ENCODE measurements at regions not wholly inside any gene's neighbourhood (a gene's known extent, or its start where the extent isn't known, plus 50 kb on each side); places are given as distances from the start of the nearest gene placed in this dataset.

DNA sequence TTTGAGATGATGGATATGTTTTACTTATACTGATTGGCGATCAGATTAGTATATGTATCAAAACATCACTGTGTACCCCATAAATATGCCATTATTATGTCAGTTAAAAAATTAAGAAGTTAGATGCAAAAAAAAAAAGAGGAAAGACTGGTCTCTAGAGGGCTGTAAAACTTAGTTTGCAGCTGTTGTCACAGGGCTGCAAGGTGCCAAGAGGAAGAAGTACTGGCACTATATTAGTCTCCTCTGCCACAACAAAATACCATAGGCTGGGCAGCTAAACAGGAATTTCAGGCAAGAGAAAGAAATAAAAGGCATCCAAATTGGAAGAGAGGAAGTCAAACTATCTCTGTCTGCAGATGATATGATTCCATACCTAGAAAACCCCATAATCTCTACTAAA lies 177.8 kb upstream of the PLPP4 start:
- no peak overlapping the region for H3K4me3 ChIP-seq (IDR thresholded peaks at IDR 0.05; ENCODE audit: insufficient read depth, low read depth, low read length)
- no peak overlapping the region for H3K27ac ChIP-seq
- H3K4me1 ChIP-seq (ENCODE audit: low read depth, poor library complexity, severe bottlenecking) = no peaks in the 10 kb centered on the region
- no peaks in the 10 kb centered on the region for H3K36me3 ChIP-seq (ENCODE audit: insufficient read depth)
- no peaks in the 10 kb centered on the region for H3K79me2 ChIP-seq (ENCODE audit: insufficient read depth, low read depth)
- no peak overlapping the region for H3K4me2 ChIP-seq
- no peak overlapping the region for H3K9ac ChIP-seq
- no peak overlapping the region for H2AFZ ChIP-seq (ENCODE audit: low read depth)
- no peak for TF ChIP-seq CTCF (conservative IDR thresholded peaks at IDR 0.05; ENCODE audit: low read depth, low read length)
- H3K27me3 ChIP-seq (ENCODE audit: insufficient read depth, low read depth) = no peaks in the 10 kb centered on the region
- H4K20me1 ChIP-seq (ENCODE audit: insufficient read depth) = no peaks in the 10 kb centered on the region

GRCh38 chr10:120282421-120282820 lies 174.6 kb upstream of the PLPP4 start:
- H3K36me3 ChIP-seq (ENCODE audit: insufficient read depth) = no peaks in the 10 kb centered on the region
- no peak overlapping the region for H3K27ac ChIP-seq
- H3K4me1 ChIP-seq (ENCODE audit: low read depth, poor library complexity, severe bottlenecking) = no peaks in the 10 kb centered on the region
- H3K4me3 ChIP-seq (IDR thresholded peaks at IDR 0.05; ENCODE audit: insufficient read depth, low read depth, low read length) = no peak overlapping the region
- no peaks in the 10 kb centered on the region for H4K20me1 ChIP-seq (ENCODE audit: insufficient read depth)
- TF ChIP-seq CTCF (conservative IDR thresholded peaks at IDR 0.05; ENCODE audit: low read depth, low read length) = no peak
- H2AFZ ChIP-seq (ENCODE audit: low read depth) = no peak overlapping the region
- no peaks in the 10 kb centered on the region for H3K27me3 ChIP-seq (ENCODE audit: insufficient read depth, low read depth)
- no peak overlapping the region for H3K4me2 ChIP-seq
- H3K9ac ChIP-seq = no peak overlapping the region
- H3K79me2 ChIP-seq (ENCODE audit: insufficient read depth, low read depth) = no peaks in the 10 kb centered on the region

DNA sequence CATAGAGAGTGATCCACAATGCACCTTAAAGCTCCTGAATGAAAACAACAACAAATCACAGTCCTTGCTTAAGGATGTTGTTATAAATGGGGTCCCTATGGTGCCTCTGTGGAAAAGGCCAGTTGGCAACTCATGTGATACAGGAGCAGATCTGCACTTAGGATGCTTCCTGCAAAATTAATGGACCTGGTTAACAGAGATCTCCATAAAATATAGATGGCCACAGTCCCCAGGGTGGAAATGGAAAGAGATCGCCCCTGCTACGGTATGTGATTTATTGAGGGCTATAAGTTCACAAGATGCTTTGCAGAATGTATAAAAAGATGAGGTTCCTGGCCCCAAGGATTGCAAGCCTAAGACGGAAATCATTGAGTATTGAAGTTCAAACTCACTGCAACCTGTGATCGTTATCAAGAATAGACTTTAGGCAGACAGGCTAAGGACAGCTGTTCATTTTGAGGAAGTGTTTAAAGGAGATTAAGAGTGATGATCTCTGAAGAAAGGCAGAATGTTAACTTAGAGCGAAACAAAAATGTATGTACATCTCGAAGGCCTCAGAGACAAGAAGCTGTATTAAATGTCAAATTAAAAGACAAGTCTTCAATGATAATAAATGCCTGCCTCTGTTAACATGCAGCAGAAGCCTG lies 174.1 kb upstream of the PLPP4 start:
- no peaks in the 10 kb centered on the region for H3K27me3 ChIP-seq (ENCODE audit: insufficient read depth, low read depth)
- H3K36me3 ChIP-seq (ENCODE audit: insufficient read depth) = no peaks in the 10 kb centered on the region
- no peaks in the 10 kb centered on the region for H3K79me2 ChIP-seq (ENCODE audit: insufficient read depth, low read depth)
- no peak for TF ChIP-seq CTCF (conservative IDR thresholded peaks at IDR 0.05; ENCODE audit: low read depth, low read length)
- no peak overlapping the region for H3K9ac ChIP-seq
- no peaks in the 10 kb centered on the region for H3K4me1 ChIP-seq (ENCODE audit: low read depth, poor library complexity, severe bottlenecking)
- H3K27ac ChIP-seq = no peak overlapping the region
- H4K20me1 ChIP-seq (ENCODE audit: insufficient read depth) = no peaks in the 10 kb centered on the region
- no peak overlapping the region for H3K4me3 ChIP-seq (IDR thresholded peaks at IDR 0.05; ENCODE audit: insufficient read depth, low read depth, low read length)
- H2AFZ ChIP-seq (ENCODE audit: low read depth) = no peak overlapping the region
- no peak overlapping the region for H3K4me2 ChIP-seq

DNA sequence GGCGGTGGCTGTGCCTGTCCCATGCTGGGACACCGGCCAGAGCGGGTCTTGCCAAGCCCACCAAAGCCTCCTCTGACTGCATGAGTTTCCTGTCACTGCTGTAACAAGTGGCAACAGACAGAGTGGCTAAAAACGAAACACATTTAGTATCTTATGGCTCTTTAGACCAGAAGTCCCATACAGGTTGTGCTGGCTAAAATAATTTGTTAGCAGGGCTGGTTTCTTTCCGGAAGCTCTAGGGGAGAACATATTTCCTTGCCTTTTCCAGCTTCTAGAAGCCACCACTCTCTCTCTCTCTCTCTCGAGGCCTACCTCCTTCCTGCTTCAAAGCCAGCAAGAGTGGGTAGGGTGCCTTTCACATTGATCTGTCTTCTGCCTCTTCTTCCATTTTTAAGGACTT lies 171.6 kb upstream of the PLPP4 start:
- TF ChIP-seq CTCF (conservative IDR thresholded peaks at IDR 0.05; ENCODE audit: low read depth, low read length) = no peak
- Histone ChIP-seq H3K36me3 (ENCODE audit: insufficient read depth) (no peaks in the 10 kb centered on the region), H2AFZ (ENCODE audit: low read depth) (no peak overlapping the region), H3K4me2 (no peak overlapping the region), H3K4me3 (IDR thresholded peaks at IDR 0.05; ENCODE audit: insufficient read depth, low read depth, low read length) (no peak overlapping the region), H3K79me2 (ENCODE audit: insufficient read depth, low read depth) (no peaks in the 10 kb centered on the region), H3K27me3 (ENCODE audit: insufficient read depth, low read depth) (no peaks in the 10 kb centered on the region), H3K9ac (no peak overlapping the region), H3K4me1 (ENCODE audit: low read depth, poor library complexity, severe bottlenecking) (no peaks in the 10 kb centered on the region), H3K27ac (no peak overlapping the region), H4K20me1 (ENCODE audit: insufficient read depth) (no peaks in the 10 kb centered on the region)
